Mesenteric fat pad (tissue), 1 donor: ENCODE measurements at regions not wholly inside any gene's neighbourhood (a gene's known extent, or its start where the extent isn't known, plus 50 kb on each side); places are given as distances from the start of the nearest gene placed in this dataset.

Source experiments
- DNase-seq: peaks from one replicate; pipeline ENCODE4 v3.0.0-alpha.2; 2020; ENCODE audit warnings: low spot score
- donor health status: DM: yes; HTN: yes; CAD: no.

DNA sequence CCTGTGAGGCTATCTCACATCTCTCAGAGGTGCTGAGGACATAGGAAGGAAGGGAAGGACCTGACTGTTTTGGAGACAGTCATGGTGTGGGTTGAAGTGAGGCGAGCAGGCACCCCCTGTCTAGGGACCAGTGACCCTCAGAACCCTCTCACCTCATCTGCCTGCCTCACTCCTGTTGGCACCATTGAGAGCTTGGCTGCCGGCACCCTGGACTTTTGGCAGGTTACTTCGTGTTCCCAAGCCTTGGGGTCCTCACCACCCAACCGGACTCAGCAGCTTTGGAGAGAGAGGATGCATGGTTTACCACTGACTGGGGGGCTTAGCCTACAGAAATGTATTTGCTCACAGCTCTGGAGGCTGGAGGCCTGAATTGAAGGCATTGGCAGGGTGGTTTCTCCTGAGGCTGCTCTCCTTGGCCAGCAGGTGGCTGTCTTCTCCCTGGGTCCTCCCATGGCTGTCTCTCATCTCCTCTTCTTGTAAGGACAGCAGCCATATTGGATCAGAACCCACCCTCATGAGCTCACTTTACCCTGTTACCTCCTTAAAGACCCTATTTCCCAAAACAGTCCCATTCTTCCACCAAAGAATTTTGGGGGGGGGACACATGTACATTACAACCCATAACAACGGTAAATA lies 142.0 kb downstream of the TSN start:
- no peak for DNase-seq

- no peak for DNase-seq
Observed at GRCh38 chr2:121898483-121898882, 143.0 kb downstream of the TSN start.

DNA sequence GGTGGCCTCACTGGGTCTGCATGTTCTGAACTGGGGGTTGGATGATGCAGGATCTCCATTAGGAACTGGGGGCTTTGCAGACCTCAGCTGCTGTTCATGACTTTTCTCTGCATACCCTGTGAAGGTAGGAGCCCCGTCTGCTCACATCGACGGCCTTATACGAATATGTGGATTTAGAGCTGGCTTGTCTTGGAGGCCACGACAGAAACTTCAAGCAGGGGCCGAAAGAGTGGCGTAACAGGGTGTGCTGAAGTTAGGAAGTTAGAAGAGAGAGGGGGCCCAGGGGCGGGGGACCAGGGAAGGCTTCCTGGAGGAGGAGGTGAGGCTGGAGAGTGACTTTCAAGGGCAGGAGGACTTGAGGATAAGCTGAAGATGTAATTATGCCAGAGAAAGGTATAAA lies 144.9 kb downstream of the TSN start:
- DNase-seq = no peak

DNA sequence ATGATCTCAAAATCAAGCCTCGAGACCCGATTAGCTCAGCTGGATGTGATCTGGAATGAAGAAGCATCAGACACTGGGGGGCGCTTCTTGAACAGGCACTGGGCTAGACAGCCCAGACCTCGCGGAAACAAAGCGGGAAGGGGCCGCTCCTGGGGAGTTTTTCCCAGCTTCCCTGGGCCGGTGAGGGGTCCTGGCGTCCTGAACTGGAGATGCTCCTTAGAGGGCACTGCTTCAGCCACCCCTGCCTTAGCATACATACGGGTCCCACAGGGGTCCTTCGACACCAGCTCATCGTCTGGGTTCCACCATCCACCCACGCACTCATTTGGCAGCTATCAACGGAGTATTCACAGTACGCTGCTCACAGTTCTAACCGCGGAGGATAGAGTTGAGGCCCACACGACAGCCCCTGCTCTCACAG lies 146.7 kb downstream of the TSN start:
- DNase-seq = no peak

GRCh38 chr2:121902616-121903015 lies 147.2 kb downstream of the TSN start:
- no peak for DNase-seq

DNA sequence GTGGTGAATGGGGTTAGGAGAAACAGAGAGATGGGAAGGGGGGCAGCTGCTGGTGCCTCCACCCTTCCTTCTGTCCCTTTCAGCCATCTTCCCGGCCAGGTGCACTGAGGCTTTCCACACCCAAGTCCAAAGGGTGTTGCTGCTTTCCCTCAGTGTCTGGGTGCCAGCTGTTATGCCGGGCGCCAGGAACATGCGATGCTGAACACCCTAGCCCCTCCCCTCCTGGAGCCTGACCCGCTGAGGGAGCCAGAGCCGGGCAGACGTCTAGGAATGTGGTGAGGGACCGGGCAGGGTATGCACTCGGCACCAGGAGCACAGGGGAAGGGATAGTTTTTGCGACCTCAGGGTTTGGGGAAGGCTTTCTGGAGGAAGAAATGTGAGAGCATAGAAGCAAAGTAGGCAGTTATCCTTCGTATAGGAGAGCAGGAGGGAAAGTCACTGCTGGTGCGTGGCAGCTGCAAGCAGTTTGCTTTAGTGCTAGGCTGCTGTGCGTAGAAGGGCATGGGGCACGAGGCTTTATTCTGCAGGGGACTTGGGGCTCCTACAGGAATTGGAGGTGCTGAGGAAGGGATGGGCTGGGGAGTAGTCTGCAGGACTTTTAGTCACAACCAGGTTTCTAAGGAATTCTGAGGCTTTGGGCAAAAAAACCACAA lies 147.7 kb downstream of the TSN start:
- no peak for DNase-seq

DNA sequence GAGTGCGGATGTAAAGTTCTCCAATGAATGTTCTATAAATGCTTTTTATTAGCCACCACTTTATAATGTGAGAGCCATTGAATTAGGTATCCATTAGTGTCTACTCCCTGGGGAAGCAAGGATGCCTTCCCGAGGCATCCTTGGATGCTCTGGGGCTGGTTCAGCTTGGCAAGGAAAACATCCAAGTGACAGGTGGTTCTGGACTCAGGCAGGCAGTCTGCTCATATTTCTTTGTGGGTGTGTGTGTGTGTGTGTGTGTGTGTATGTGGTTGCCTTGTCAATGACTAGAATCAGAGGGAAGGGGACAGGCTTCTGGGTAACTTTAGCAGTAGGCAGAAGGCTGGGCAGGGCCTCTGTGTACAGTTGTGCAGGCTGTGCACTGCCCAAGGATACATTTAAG lies 149.2 kb downstream of the TSN start:
- DNase-seq = no peak

DNA sequence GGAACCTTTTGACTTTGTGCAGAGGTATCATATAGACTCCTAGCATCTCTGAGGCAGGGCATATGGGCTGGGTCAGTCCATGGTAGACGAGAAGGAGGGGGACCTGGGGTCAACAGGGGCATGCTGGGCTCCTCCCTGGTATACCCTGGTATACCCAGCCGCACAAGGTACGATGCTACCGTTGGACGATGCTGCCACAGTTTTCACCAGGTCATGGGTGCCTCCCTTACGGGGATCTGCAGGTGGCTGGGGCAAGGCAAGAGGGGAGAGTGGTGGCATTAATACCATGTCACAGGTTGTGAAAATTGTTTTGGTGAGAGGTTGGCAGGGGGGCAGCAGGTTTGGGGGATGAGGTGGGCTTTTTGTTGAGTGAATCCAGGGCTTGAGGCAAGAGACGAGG lies 149.8 kb downstream of the TSN start:
- DNase-seq = no peak

GRCh38 chr2:121906170-121906569 lies 150.7 kb downstream of the TSN start:
- no peak for DNase-seq

- no peak for DNase-seq
Observed at GRCh38 chr2:121907928-121908327, 152.5 kb downstream of the TSN start.

DNA sequence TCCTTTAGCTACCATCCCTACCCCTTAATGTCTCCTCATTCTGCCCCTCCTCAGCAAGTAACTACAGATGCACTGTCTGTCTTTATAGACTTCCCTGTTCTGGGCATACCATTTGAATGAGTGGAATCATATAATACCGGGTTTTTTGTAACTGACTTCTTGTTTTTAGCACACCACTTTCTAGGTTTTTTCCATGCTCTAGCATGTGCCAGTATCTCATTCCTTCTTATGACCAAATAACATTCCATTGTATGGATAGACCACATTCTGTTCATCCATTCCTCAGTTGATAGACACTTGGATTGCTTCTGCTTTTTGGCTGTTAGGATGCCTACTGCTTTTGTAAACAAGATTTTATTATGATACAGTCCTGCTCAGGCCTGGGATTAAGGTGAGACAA lies 154.7 kb downstream of the TSN start:
- DNase-seq = no peak

DNA sequence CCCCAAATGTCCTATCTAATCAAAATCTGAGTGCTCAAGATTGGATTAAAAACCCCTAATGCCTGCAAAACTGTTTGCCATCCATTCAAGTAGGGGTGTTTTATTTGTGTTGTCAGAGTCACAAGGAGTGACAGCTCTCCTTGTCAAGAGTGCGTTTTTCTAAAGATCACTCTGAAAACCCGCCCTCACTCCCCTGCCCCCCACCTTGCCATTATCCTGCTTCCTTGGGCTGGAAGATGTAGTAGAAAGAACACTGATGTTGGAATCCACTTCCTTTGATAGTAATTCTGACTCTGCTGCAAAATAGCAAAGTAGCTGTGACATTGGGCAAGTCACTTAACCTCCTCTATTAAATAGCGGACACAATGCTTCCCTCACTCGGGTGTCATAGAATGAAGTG lies 155.6 kb downstream of the TSN start:
- no peak for DNase-seq

DNA sequence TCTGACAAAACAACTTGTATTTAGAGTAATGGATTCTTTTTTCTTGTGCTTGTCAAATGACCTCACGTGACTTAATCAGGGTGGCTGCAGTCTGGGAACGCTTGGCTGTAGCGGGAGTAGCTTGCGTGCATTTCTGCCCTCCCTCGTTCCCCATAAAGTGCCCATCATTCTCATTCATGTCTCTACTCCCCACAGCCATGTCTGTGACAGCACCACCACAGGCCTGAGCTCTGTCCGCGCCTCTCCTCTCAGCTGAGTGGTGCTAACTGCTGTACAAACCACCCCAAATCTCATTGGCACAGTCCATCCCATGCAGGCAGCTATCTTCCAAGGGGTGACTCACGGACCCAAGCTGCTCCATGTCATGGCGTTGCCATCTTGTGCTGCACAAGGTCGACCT lies 161.7 kb downstream of the TSN start:
- DNase-seq = no peak

- DNase-seq = no peak
Observed at GRCh38 chr2:121918231-121918630, 162.8 kb downstream of the TSN start.

DNA sequence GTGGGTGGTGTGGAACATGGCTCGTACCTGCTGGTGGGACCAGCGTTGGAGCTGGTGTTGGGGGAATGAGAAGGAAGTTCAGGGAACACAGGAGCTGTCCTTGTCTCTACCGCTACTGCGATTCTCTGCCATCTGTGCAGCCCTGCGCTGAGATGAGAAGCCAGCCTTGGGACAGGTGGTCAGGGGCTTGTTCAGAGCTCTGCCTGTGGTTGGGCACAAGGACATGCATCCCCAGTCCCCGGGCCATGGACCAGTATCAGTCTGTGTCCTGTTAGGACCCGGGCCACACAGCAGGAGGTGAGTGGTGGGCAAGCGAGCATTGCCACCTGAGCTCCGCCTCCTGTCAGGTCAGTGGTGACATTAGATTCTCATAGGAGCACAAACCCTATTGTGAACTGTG lies 164.4 kb downstream of the TSN start:
- DNase-seq = no peak

DNA sequence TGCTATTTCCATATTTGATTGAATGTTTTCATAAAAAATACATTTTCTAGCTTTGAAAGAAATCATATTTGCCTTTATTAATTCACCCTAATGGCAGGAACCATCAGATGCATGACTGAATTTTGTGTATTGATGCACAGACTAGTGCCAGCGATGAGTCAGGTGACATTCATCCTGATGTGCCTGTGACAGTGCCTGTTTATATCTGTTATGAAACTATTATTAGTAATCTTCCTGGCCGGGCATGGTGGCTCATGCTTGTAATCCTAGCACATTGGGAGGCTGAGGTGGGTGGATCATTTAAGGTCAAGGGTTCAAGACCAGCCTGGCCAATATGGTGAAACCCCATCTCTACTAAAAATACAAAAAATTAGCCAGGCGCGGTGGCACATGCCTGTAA lies 170.0 kb downstream of the TSN start:
- DNase-seq = no peak

GRCh38 chr2:121943285-121943684 lies 187.8 kb downstream of the TSN start:
- no peak for DNase-seq

DNA sequence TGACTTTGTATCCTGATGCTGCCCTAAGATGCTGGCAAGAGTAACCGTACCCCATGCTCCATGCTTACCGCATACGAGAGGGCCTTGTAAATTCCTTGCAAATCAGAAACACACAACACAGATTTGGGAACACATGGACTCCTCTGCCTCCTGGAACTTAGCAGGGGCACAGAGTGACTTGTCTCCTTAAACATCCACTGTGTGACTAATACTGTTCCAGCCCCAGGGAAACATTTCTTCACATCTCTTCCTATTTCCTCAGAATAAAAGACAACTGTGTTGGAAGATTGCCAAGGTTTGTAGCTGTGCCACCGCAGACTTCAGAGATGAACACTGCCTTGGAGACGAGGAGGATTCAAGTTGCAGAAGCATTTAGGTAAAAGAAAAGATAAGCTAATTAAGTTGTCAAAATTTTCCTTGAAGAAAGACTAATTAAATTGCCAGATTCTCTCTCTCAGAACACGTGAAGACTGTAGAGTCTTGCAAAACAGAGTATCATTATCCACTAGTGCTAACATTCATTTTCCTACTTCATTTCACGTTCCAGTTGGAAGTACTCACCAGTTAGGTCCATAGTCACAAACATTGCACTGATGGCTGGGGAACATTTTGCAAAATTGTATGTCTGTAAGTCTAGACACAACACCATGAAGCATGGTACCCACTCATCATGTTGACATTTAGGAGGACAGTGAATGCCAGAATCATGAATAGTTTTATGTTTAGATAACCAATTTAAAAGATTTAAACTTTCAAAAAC lies 188.8 kb downstream of the TSN start:
- no peak for DNase-seq

DNA sequence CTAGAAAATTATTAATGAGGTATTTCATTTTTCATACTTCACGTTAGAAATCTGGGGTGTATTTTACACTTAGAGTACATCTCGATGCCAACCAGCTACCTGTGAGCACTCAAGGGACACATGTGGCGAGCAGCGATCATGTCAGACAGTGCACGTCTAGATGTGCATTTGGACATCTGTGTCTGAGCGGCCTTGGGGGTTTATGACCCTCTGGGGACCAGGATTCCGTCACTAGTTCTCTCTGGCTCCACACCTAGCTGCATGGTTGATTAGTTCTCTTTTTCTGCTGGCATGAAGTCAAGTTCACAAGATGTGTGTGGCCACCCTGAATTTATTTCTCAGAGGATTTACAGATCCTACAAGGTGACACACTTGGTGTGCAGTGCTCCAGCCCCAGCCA lies 192.2 kb downstream of the TSN start:
- DNase-seq = no peak

GRCh38 chr2:121949271-121949670 lies 193.8 kb downstream of the TSN start:
- DNase-seq = no peak

GRCh38 chr2:121955426-121955825 lies 200.0 kb downstream of the TSN start:
- DNase-seq = no peak

DNA sequence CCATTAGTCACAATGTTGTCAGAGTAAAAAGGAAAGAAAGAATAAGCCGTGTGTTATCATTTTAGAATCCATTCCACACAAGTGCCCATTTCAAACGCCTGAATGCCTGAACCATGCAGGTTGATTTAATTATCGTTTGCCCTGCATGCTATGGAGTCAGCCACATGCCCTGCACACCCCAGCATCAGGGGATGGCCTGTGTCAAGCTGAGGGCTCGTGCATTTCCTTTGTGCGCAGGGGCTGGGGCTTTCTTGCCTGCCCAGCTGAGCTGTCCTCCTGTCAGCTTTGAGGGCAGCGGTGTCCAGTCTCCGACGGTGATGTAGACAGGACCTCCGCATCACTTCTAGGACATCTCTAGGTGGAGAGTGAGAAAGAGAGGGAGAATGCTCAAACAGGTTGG lies 200.4 kb downstream of the TSN start:
- no peak for DNase-seq

GRCh38 chr2:121960251-121960650 lies 204.8 kb downstream of the TSN start:
- DNase-seq = no peak
